ENCODE measurements at regions not wholly inside any gene's neighbourhood (a gene's known extent, or its start where the extent isn't known, plus 50 kb on each side); places are given as distances from the start of the nearest gene placed in this dataset.

GRCh38 chr18:67694787-67695186, 178.3 kb upstream of the DSEL start:
- WGBS, 2 experiments (ENCODE audit: extremely low coverage in 1 of 2, insufficient coverage in 1 of 2, insufficient read length in 1 of 2, insufficient replicate concordance in 2 of 2, low coverage in 1 of 2, low lambda C conversion rate in 2 of 2, missing lambda C conversion rate in 1 of 2), result 85% methylated on average over 2 of the region's 2 CpGs; no CpG with 5 or more reads in 1 of the 2 experiments
- no peak overlapping the region for H3K4me3 ChIP-seq (ENCODE audit: extremely low read depth in 1 of 4, insufficient read depth in 2 of 4, low read depth in 3 of 4, low read length in 4 of 4)

More at GRCh38 chr18:67694787-67695186, 178.3 kb upstream of the DSEL start:
- H2BK5ac ChIP-seq (ENCODE audit: low read depth, low read length), result no peak overlapping the region
- H3K23ac ChIP-seq (ENCODE audit: insufficient read length), result no peak overlapping the region
- POLR2A ChIA-PET (ENCODE audit: partially characterized antibody), result no interaction called here
- no peak for DNase-seq (ENCODE audit: low read depth in 1 of 2, low spot score in 2 of 2)
- H3K27me3 ChIP-seq (replicated peaks in 1 of 4; ENCODE audit: control insufficient read depth in 3 of 4, extremely low read depth in 1 of 4, insufficient read depth in 3 of 4, low read length in 3 of 4), result no peaks in the 10 kb centered on the region
- no peaks in the 10 kb centered on the region for H3K9me3 ChIP-seq (ENCODE audit: insufficient read depth in 2 of 2, low read depth in 1 of 2, low read length in 1 of 2)
- no peak for FAIRE-seq
- no peak overlapping the region for H2AFZ ChIP-seq (ENCODE audit: low read length)
- H4K20me1 ChIP-seq (replicated peaks in 1 of 2; ENCODE audit: control insufficient read depth in 1 of 2, insufficient read depth in 2 of 2, low read length in 2 of 2), result no peaks in the 10 kb centered on the region
- no peak overlapping the region for H3K56ac ChIP-seq (replicated peaks; ENCODE audit: insufficient read length, low read depth, low read length)
- no peak overlapping the region for H2AK5ac ChIP-seq (ENCODE audit: low read depth, low read length)
- H3K9ac ChIP-seq (replicated peaks in 1 of 4; ENCODE audit: extremely low read depth in 1 of 4, low read depth in 3 of 4, low read length in 3 of 4), result no peak overlapping the region
- no peak overlapping the region for H3K18ac ChIP-seq (ENCODE audit: extremely low read depth, low read length)
- CTCF ChIA-PET (ENCODE audit: partially characterized antibody), result no interaction called here
- no peaks in the 10 kb centered on the region; the same call in 1 of the 2 replicates for H3K23me2 ChIP-seq (ENCODE audit: low read depth, low read length)
- H3K4me1 ChIP-seq (replicated peaks in 1 of 4; ENCODE audit: control insufficient read depth in 3 of 4, insufficient read depth in 4 of 4, low read length in 3 of 4), result peaks cover 0 to 4% (median 2%) of the 10 kb centered on the region in 4 experiments; a peak in 2 of 7 replicates
- no peaks in the 10 kb centered on the region for H3K79me2 ChIP-seq (ENCODE audit: control insufficient read depth in 1 of 2, insufficient read depth in 2 of 2, low read length in 2 of 2)
- no peak overlapping the region for H3K4ac ChIP-seq (replicated peaks; ENCODE audit: insufficient read length, low read depth, low read length)
- H2BK12ac ChIP-seq (ENCODE audit: low read depth, low read length), result no peak overlapping the region
- no peak overlapping the region for H2BK15ac ChIP-seq (ENCODE audit: low read length)
- H3K36me3 ChIP-seq (ENCODE audit: control insufficient read depth in 2 of 4, insufficient read depth in 4 of 4, low read length in 3 of 4), result no peaks in the 10 kb centered on the region
- H3K27ac ChIP-seq (ENCODE audit: low read depth, low read length), result no peak overlapping the region
- no peak overlapping the region for H2BK120ac ChIP-seq (replicated peaks; ENCODE audit: low read depth, low read length)
- H3K79me1 ChIP-seq (ENCODE audit: low read depth, low read length), result no peaks in the 10 kb centered on the region
- no peak overlapping the region for H4K91ac ChIP-seq (replicated peaks; ENCODE audit: insufficient read length, low read length)
- no peak for TF ChIP-seq SP4 (IDR thresholded peaks at IDR 0.05; ENCODE audit: low read length)
- no peak for TF ChIP-seq POU5F1 (IDR thresholded peaks at IDR 0.05; ENCODE audit: low read depth, low read length)
- no peak for TF ChIP-seq HDAC6 (IDR thresholded peaks at IDR 0.05; ENCODE audit: low read depth, low read length)
- TF ChIP-seq JUN (IDR thresholded peaks at IDR 0.05; ENCODE audit: low read depth, low read length), result no peak
- TF ChIP-seq CHD1 (IDR thresholded peaks at IDR 0.05; ENCODE audit: low read depth, low read length), result no peak
- TF ChIP-seq SP2 (IDR thresholded peaks at IDR 0.05; ENCODE audit: low read length), result no peak
- no peak for TF ChIP-seq MAFK (IDR thresholded peaks at IDR 0.05; ENCODE audit: low read depth, low read length)
- no peak for TF ChIP-seq TAF1 (IDR thresholded peaks at IDR 0.05; ENCODE audit: low read depth, low read length)
- TF ChIP-seq RAD21 (IDR thresholded peaks at IDR 0.05 in 1 of 2, conservative IDR thresholded peaks at IDR 0.05 in 1 of 2; ENCODE audit: low read depth in 2 of 2, low read length in 2 of 2), result no peak
- no peak for TF ChIP-seq TBP (IDR thresholded peaks at IDR 0.05; ENCODE audit: low read depth, low read length)
- TF ChIP-seq EGR1 (IDR thresholded peaks at IDR 0.05; ENCODE audit: borderline replicate concordance, low read depth, low read length), result no peak
- no peak for TF ChIP-seq CTBP2 (IDR thresholded peaks at IDR 0.05; ENCODE audit: borderline replicate concordance, insufficient read depth, insufficient read length, low read length)
- no peak for TF ChIP-seq YY1 (IDR thresholded peaks at IDR 0.05; ENCODE audit: low read depth, low read length)
- H3K14ac ChIP-seq (ENCODE audit: insufficient read length), result no peak overlapping the region
- no peak overlapping the region for H4K8ac ChIP-seq (ENCODE audit: extremely low read depth, insufficient read depth, low read length)
- H3K4me2 ChIP-seq (ENCODE audit: insufficient read depth in 1 of 2, low read depth in 2 of 2, low read length in 2 of 2), result no peak overlapping the region
- no peak overlapping the region for H2BK20ac ChIP-seq (ENCODE audit: low read length)
- no peak overlapping the region for H4K5ac ChIP-seq (ENCODE audit: insufficient read length, low read depth, low read length)
